Endothelial cell of umbilical vein (primary cell): ENCODE measurements at regions not wholly inside any gene's neighbourhood (a gene's known extent, or its start where the extent isn't known, plus 50 kb on each side); places are given as distances from the start of the nearest gene placed in this dataset.

Source experiments
- BruUV-seq: library from RNA; stranded (reverse); fragments of 400-500 nt; replicated peaks from 2 replicates; lab custom pipeline; 2021; lab: Mats Ljungman, UMichigan
- CTCF ChIA-PET: fragments of 300-600, 350-600 bp; sonication (Branson Sonifier 250); formaldehyde crosslinking; loops from one replicate; lab custom pipeline; 2021; ENCODE audit warnings: antibody characterized with exemption, inconsistent platforms; lab: Charles Lee
- POLR2A ChIA-PET: fragments of 300-600, 350-600 bp; sonication (Branson Sonifier 250); formaldehyde crosslinking; loops from one replicate; lab custom pipeline; 2021; ENCODE audit warnings: antibody characterized with exemption, inconsistent platforms; lab: Charles Lee
- DNase-seq: peaks from one replicate; pipeline ENCODE4 v3.0.0-alpha.2; 2011; ENCODE audit warnings: low read depth, low spot score
- FAIRE-seq: peaks from 2 replicates; lab custom pipeline; 2011; peaks lifted over from hg19 to GRCh38; lab: Jason Lieb, UNC
- H2AFZ ChIP-seq: 2 replicates; pipeline ENCODE4 v1.6.0; 2012; ENCODE audit warnings: low read depth, low read length, control low read depth, inconsistent platforms
- H3K27ac ChIP-seq: 2 replicates; pipeline ENCODE4 v1.5.1; 2011; ENCODE audit warnings: low read depth, mild to moderate bottlenecking, control low read depth, low read length, moderate library complexity; ENCODE audit not compliant: insufficient read depth
- H3K27me3 ChIP-seq, 2 experiments: 2 replicates each; pipeline versions ENCODE4 v1.6.0 to v1.6.1; 2011; ENCODE audit warnings: low read length in 2 of 2, mixed read lengths in 1 of 2; ENCODE audit not compliant: control insufficient read depth in 2 of 2, insufficient read depth in 2 of 2
- H3K36me3 ChIP-seq, 2 experiments: 2 replicates in 1 of 2; 3 replicates in 1 of 2; pipeline ENCODE4 v1.5.1; 2011; ENCODE audit warnings: low read length in 2 of 2, mild to moderate bottlenecking in 1 of 2, moderate library complexity in 1 of 2; ENCODE audit not compliant: control insufficient read depth in 2 of 2, insufficient read depth in 2 of 2; ENCODE audit errors: extremely low read depth in 1 of 2
- H3K4me1 ChIP-seq: 3 replicates; pipeline ENCODE4 v1.5.1; 2011; ENCODE audit warnings: mild to moderate bottlenecking, low read length; ENCODE audit not compliant: control insufficient read depth, insufficient read depth; ENCODE audit errors: extremely low read depth
- H3K4me2 ChIP-seq: 2 replicates; pipeline ENCODE4 v1.6.1; 2011; ENCODE audit warnings: low read length, control low read depth, mixed read lengths; ENCODE audit not compliant: insufficient read depth
- H3K4me3 ChIP-seq, 3 experiments: fragments of 200-600 bp in 1 of 3; sonication (generic), shearing (Covaris generic) in 1 of 3; replicated peaks in 1 of 3; 2 replicates each; pipeline ENCODE4 v1.5.1; 2011 to 2016; ENCODE audit warnings: control low read depth in 3 of 3, low read length in 3 of 3, mild to moderate bottlenecking in 2 of 3, inconsistent platforms in 1 of 3, low read depth in 1 of 3, moderate library complexity in 1 of 3; ENCODE audit not compliant: insufficient read depth in 1 of 3
- H3K79me2 ChIP-seq: 2 replicates; pipeline ENCODE4 v1.6.0; 2012; ENCODE audit warnings: low read length, inconsistent platforms; ENCODE audit not compliant: control insufficient read depth, insufficient read depth
- H3K9ac ChIP-seq: replicated peaks from 2 replicates; pipeline ENCODE3; 2011; ENCODE audit warnings: low read length, control low read depth; ENCODE audit not compliant: insufficient read depth; ENCODE audit errors: extremely low read depth
- H3K9me1 ChIP-seq: replicated peaks from 3 replicates; pipeline ENCODE4 v1.6.0; 2011; ENCODE audit warnings: mild to moderate bottlenecking, low read length; ENCODE audit not compliant: control insufficient read depth, insufficient read depth; ENCODE audit errors: extremely low read depth
- H3K9me3 ChIP-seq: replicated peaks from 2 replicates; pipeline ENCODE4 v1.5.1; 2012; ENCODE audit warnings: low read length, inconsistent platforms; ENCODE audit not compliant: control insufficient read depth, insufficient read depth
- H4K20me1 ChIP-seq: replicated peaks from 2 replicates; pipeline ENCODE3; 2011; ENCODE audit warnings: mild to moderate bottlenecking, low read length; ENCODE audit not compliant: control insufficient read depth, insufficient read depth; ENCODE audit errors: extremely low read depth
- EZH2 ChIP-seq: IDR thresholded peaks from 2 replicates; pipeline ENCODE4 v1.6.1; 2012; ENCODE audit warnings: borderline replicate concordance, low read depth, mild to moderate bottlenecking, moderate library complexity, low read length, inconsistent platforms; ENCODE audit not compliant: severe bottlenecking
- JUN ChIP-seq: IDR thresholded peaks from 2 replicates; pipeline ENCODE4 v1.6.1; 2011; ENCODE audit warnings: borderline replicate concordance, low read depth; ENCODE audit not compliant: insufficient read length, insufficient read depth
- MAX ChIP-seq: IDR thresholded peaks from 2 replicates; pipeline ENCODE4 v1.6.1; 2011; ENCODE audit not compliant: insufficient read depth, insufficient read length
- MYC ChIP-seq: IDR thresholded peaks from one replicate; pipeline ENCODE4 v1.6.1; 2011; ENCODE audit warnings: mild to moderate bottlenecking, low read depth, low read length
- POLR2A ChIP-seq: IDR thresholded peaks from 2 replicates; pipeline ENCODE4 v1.6.1; 2012; ENCODE audit warnings: low read depth, mild to moderate bottlenecking, control low read depth, low read length
- POLR2AphosphoS5 ChIP-seq: IDR thresholded peaks from 2 replicates; pipeline ENCODE4 v1.6.1; 2012; ENCODE audit warnings: low read depth, mild to moderate bottlenecking, control low read depth, low read length, moderate library complexity; ENCODE audit not compliant: insufficient read depth
- dilution Hi-C: fragments of 300-500 bp; cut with MboI; formaldehyde crosslinking; loops from one replicate; pipeline ENCODE4 v1.15.0; 2019; ENCODE audit warnings: low sequenced_read_pairs; ENCODE audit not compliant: extremely low pct_ligation_motif_present
- intact Hi-C: fragments of 100-400 bp; cut with micrococcal nuclease; formaldehyde crosslinking; loops from one replicate; pipeline ENCODE4 v1.10.0; 2022

DNA sequence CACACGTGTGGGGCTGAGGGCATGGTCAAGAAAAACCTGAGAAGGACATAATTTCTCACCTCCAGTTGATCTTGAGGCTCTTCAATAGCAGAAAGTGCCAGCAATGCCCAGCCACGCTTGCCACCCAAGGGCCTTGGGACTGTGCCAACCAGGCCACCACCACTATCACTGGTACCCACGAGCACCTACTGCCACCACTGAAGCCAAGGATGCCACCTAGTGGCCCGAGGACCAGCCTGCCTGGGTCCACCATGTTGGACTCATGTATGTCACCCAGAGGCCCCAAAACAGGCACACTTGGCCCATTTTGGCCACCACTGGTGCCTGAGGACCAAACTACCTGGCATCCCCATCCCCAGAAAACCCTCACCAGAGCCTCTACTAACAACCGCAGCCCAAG is 191.8 kb downstream of the ADAM29 start:
- Histone ChIP-seq H3K79me2 (no peaks in the 10 kb centered on the region), H3K4me2 (no peak overlapping the region), H3K4me3 (no peak overlapping the region), H2AFZ (no peak overlapping the region), H3K27ac (no peak overlapping the region), H3K9me1 (no peaks in the 10 kb centered on the region), H3K27me3 (no peaks in the 10 kb centered on the region), H3K4me1 (no peaks in the 10 kb centered on the region), H3K9ac (no peak overlapping the region), H3K9me3 (peaks cover 6% of the 10 kb centered on the region), H4K20me1 (no peaks in the 10 kb centered on the region), H3K36me3 (no peaks in the 10 kb centered on the region)
- DNase-seq (no peak), FAIRE-seq (no peak)
- intact Hi-C loops: no loop called here
- TF ChIP-seq MAX (no peak), POLR2A (no peak), EZH2 (no peak), POLR2AphosphoS5 (no peak), MYC (no peak)
- POLR2A ChIA-PET: no interaction called here
- dilution Hi-C loops: no loop called here
- BruUV-seq: no TSS peak
- CTCF ChIA-PET: no interaction called here

DNA sequence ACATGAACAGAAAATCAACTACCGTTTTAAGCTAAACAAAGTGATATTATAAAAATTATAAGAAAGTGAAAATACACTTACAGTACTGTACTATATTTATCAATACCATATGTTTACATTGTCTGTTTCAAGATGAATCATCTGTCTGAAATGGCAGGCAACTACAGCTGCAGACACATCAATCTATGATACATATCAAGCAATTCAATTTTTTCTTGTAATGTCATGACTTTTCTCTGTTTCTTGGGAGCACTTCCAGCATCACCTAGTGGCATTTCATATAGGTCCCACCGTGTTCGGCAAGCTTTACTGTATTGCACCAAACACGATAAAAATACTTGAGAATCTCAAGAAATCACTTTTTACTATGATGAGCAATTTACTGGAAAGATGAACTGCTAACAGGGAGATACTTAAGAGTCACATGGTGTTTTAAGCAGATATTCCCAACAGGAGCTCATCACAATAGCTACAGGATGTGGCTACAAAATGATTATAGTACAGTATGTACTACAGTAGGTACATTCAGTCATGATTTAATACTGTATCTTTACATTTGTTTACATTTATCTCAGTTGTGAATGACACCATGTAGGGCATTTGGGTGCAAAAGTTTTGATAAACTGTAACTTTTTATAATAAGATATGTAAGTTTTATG is 207.4 kb downstream of the ADAM29 start:
- H3K9me1 ChIP-seq: no peaks in the 10 kb centered on the region
- peaks cover under 1% of the 10 kb centered on the region for H3K9me3 ChIP-seq
- TF ChIP-seq JUN: no peak
- TF ChIP-seq EZH2: no peak
- no peak for TF ChIP-seq POLR2AphosphoS5
- TF ChIP-seq POLR2A: no peak
- dilution Hi-C loops (no loop called here), intact Hi-C loops (no loop called here)
- no peak overlapping the region for H3K9ac ChIP-seq
- no peaks in the 10 kb centered on the region for H4K20me1 ChIP-seq
- H3K4me2 ChIP-seq: no peak overlapping the region
- CTCF ChIA-PET: no interaction called here
- no peaks in the 10 kb centered on the region for H3K79me2 ChIP-seq
- FAIRE-seq (no peak), DNase-seq (no peak)
- no peaks in the 10 kb centered on the region for H3K4me1 ChIP-seq
- H2AFZ ChIP-seq: no peak overlapping the region
- POLR2A ChIA-PET: no interaction called here
- no peak overlapping the region for H3K4me3 ChIP-seq
- H3K27ac ChIP-seq: no peak overlapping the region
- no peaks in the 10 kb centered on the region for H3K36me3 ChIP-seq
- H3K27me3 ChIP-seq: no peaks in the 10 kb centered on the region
- BruUV-seq: no TSS peak
